Motor neuron (in vitro differentiated cells): ENCODE measurements at regions not wholly inside any gene's neighbourhood (a gene's known extent, or its start where the extent isn't known, plus 50 kb on each side); places are given as distances from the start of the nearest gene placed in this dataset.
A peak's percentile ranks its signal among the peaks of the same experiment; 100 is the strongest.
"Not testable (repeated sequence)": the region's sequence is repeated elsewhere in the genome, so short reads cannot be mapped to it uniquely, and the experiment has no call there.

Experiments
- ATAC-seq, 8 experiments: fragments of 200-7000 bp; cut with Tn5 transposase; replicated peaks in 6 of 8; 2 replicates each; pipeline ENCODE4 v1.8.0; 2021; ENCODE audit warnings: mild to moderate bottlenecking in 8 of 8, moderate library complexity in 8 of 8
- H3K27ac ChIP-seq, 2 donors: fragments of 250-450 bp; sonication (Bioruptor Pico); 2 replicates each; pipeline ENCODE4 v1.9.0; 2021; ENCODE audit warnings: antibody characterized with exemption in 2 of 2, mild to moderate bottlenecking in 2 of 2, moderate library complexity in 1 of 2
- H3K4me1 ChIP-seq, 2 donors: fragments of 250-450 bp; sonication (Bioruptor Pico); replicated peaks in 1 of 2; 2 replicates each; pipeline ENCODE4 v1.6.1; 2021; ENCODE audit warnings: antibody characterized with exemption in 2 of 2, mild to moderate bottlenecking in 2 of 2, moderate library complexity in 1 of 2
- H3K4me3 ChIP-seq, 5 donors: fragments of 250-450 bp; sonication (Bioruptor Pico); 2 replicates each; pipeline ENCODE4 v1.9.0; 2021; ENCODE audit warnings: antibody characterized with exemption in 5 of 5, mild to moderate bottlenecking in 5 of 5, moderate library complexity in 4 of 5
- WGBS, 10 experiments: fragments of 450-650 bp; shearing (Covaris generic); methylation state at CpG; one replicate each; pipeline ENCODE4 v1.0.0; 2022; 5-methylcytosine and 5-hydroxymethylcytosine counted together
- in situ Hi-C, 9 experiments: fragments of 400-800 bp; cut with MboI; loops; one replicate each; pipeline ENCODE4 v1.15.0; 2021; ENCODE audit warnings: low sequenced_read_pairs in 9 of 9, low pct_unique_long_range_greater_than_20kb in 2 of 9; ENCODE audit not compliant: unreplicated experiment in 9 of 9

GRCh38 chr7:138169441-138169851 lies 93.2 kb downstream of the AKR1D1 start:
- ATAC-seq: peak in 6 of 8 experiments; percentile 25 to 57 (median 50)
- in situ Hi-C loops: loop anchor here in 5 of 9 experiments (10.0 to 25.0 kb wide), 2 partner anchors 565 to 568 kb away; no protein-coding TSS in a partner anchor
- Histone ChIP-seq H3K4me1 (peaks cover 12 to 26% of the 10 kb centered on the region in 2 donors), H3K27ac (peak overlapping the region; percentile 29 to 35), H3K4me3 (no peak overlapping the region)
- WGBS, 10 experiments: 0 to 30% (median 18%) methylated on average over 2 to 3 of the region's 3 CpGs; no CpG with 5 or more reads in 2 of the 10 experiments

- ATAC-seq: peak in 1 of 8 experiments; percentile 30
- peak overlapping the region in 1 of 5 donors; percentile 5 for H3K4me3 ChIP-seq
- peak overlapping the region in 1 of 2 donors; percentile 32 for H3K27ac ChIP-seq
- WGBS, 10 experiments: 0 to 20% (median 0%) methylated on average over 1 to 2 of the region's 2 CpGs; no CpG with 5 or more reads in 1 of the 10 experiments
- peaks cover 12 to 26% of the 10 kb centered on the region in 2 donors for H3K4me1 ChIP-seq
- in situ Hi-C loops: loop anchor here in 4 of 9 experiments (25.0 kb wide), 1 partner anchor 567 kb away; no protein-coding TSS in a partner anchor
Observed at GRCh38 chr7:138170298-138170697, 94.0 kb downstream of the AKR1D1 start.

GRCh38 chr7:138170959-138171703 lies 94.9 kb downstream of the AKR1D1 start:
- in situ Hi-C loops: loop anchor here in 4 of 9 experiments (25.0 kb wide), 1 partner anchor 566 kb away; no protein-coding TSS in a partner anchor
- Histone ChIP-seq H3K4me3 (no peak overlapping the region), H3K27ac (peak overlapping the region in 1 of 2 donors; percentile 32), H3K4me1 (peaks cover 12 to 26% of the 10 kb centered on the region in 2 donors)
- ATAC-seq: no peak
- 28 to 100% (median 92%) methylated on average over 1 to 7 of the region's 7 CpGs; no CpG with 5 or more reads in 1 of the 10 experiments for WGBS, 10 experiments

GRCh38 chr7:138173548-138173947 lies 97.3 kb downstream of the AKR1D1 start:
- H3K4me3 ChIP-seq: no peak overlapping the region
- peaks cover 12 to 26% of the 10 kb centered on the region in 2 donors for H3K4me1 ChIP-seq
- no peak for ATAC-seq
- no peak overlapping the region for H3K27ac ChIP-seq
- in situ Hi-C loops: loop anchor here in 4 of 9 experiments (25.0 kb wide), 1 partner anchor 564 kb away; no protein-coding TSS in a partner anchor
- WGBS, 10 experiments: 0 to 100% (median 94%) methylated on average over 1 to 3 of the region's 3 CpGs; no CpG with 5 or more reads in 5 of the 10 experiments

- Histone ChIP-seq H3K4me3 (no peak overlapping the region), H3K27ac (no peak overlapping the region), H3K4me1 (peaks cover 0 to 2% of the 10 kb centered on the region in 2 donors)
- in situ Hi-C loops: loop anchor here in 1 of 9 experiments (25.0 kb wide), 1 partner anchor 286 kb away; the partner anchor contains the start of gene TRIM24
- no peak for ATAC-seq
- WGBS, 10 experiments: 30 to 100% (median 88%) methylated on average over 3 to 5 of the region's 5 CpGs
Observed at GRCh38 chr7:138176060-138176459, 99.8 kb downstream of the AKR1D1 start.

GRCh38 chr7:138184191-138184590 lies 107.9 kb downstream of the AKR1D1 start:
- H3K4me3 ChIP-seq: no peak overlapping the region
- 36 to 100% (median 64%) methylated on average over 2 to 4 of the region's 4 CpGs; no CpG with 5 or more reads in 3 of the 10 experiments for WGBS, 10 experiments
- peaks cover 10 to 15% of the 10 kb centered on the region in 2 donors for H3K4me1 ChIP-seq
- H3K27ac ChIP-seq: no peak overlapping the region
- in situ Hi-C loops: loop anchor here in 1 of 9 experiments (25.0 kb wide), 1 partner anchor 278 kb away; the partner anchor contains the start of gene TRIM24
- no peak for ATAC-seq

- WGBS, 10 experiments: 40 to 100% (median 90%) methylated on average over 1 to 8 of the region's 12 CpGs
- no peak overlapping the region for H3K4me3 ChIP-seq
- in situ Hi-C loops: loop anchor here in 1 of 9 experiments (25.0 kb wide), 1 partner anchor 277 kb away; the partner anchor contains the start of gene TRIM24
- H3K27ac ChIP-seq: peak overlapping the region; percentile 83 to 85
- ATAC-seq: no peak
- peaks cover 10 to 15% of the 10 kb centered on the region in 2 donors for H3K4me1 ChIP-seq
Observed at GRCh38 chr7:138185132-138185908, 109.1 kb downstream of the AKR1D1 start.

GRCh38 chr7:138186951-138187351 lies 110.7 kb downstream of the AKR1D1 start:
- 0 to 15% (median 6%) methylated on average over 1 to 6 of the region's 6 CpGs for WGBS, 10 experiments
- ATAC-seq: peak; percentile 94 to 99 (median 98)
- peak overlapping the region in 1 of 5 donors; percentile 13 for H3K4me3 ChIP-seq
- peak overlapping the region; percentile 83 to 85 for H3K27ac ChIP-seq
- H3K4me1 ChIP-seq: peaks cover 10 to 15% of the 10 kb centered on the region in 2 donors
- in situ Hi-C loops: loop anchor here in 1 of 9 experiments (25.0 kb wide), 1 partner anchor 275 kb away; the partner anchor contains the start of gene TRIM24

GRCh38 chr7:138188290-138188858 lies 112.1 kb downstream of the AKR1D1 start:
- Histone ChIP-seq H3K4me1 (peaks cover 10 to 15% of the 10 kb centered on the region in 2 donors), H3K4me3 (no peak overlapping the region), H3K27ac (no peak overlapping the region)
- in situ Hi-C loops: loop anchor here in 1 of 9 experiments (25.0 kb wide), 1 partner anchor 274 kb away; the partner anchor contains the start of gene TRIM24
- ATAC-seq: no peak
- 3 to 100% (median 59%) methylated on average over 1 to 6 of the region's 8 CpGs; no CpG with 5 or more reads in 1 of the 10 experiments for WGBS, 10 experiments

GRCh38 chr7:138194567-138194966 lies 118.3 kb downstream of the AKR1D1 start:
- Histone ChIP-seq H3K4me3 (no peak overlapping the region), H3K4me1 (no peaks in the 10 kb centered on the region), H3K27ac (no peak overlapping the region)
- no peak for ATAC-seq
- WGBS, 10 experiments: 29 to 100% (median 85%) methylated on average over 2 to 8 of the region's 8 CpGs; no CpG with 5 or more reads in 3 of the 10 experiments
- in situ Hi-C loops: loop anchor here in 1 of 9 experiments (25.0 kb wide), 1 partner anchor 268 kb away; the partner anchor contains the start of gene TRIM24

GRCh38 chr7:138195151-138195571 lies 118.9 kb downstream of the AKR1D1 start:
- Histone ChIP-seq H3K4me1 (no peaks in the 10 kb centered on the region), H3K4me3 (no peak overlapping the region), H3K27ac (no peak overlapping the region)
- 0 to 100% (median 64%) methylated on average over 1 to 2 of the region's 2 CpGs; no CpG with 5 or more reads in 4 of the 10 experiments for WGBS, 10 experiments
- in situ Hi-C loops: loop anchor here in 1 of 9 experiments (25.0 kb wide), 1 partner anchor 267 kb away; the partner anchor contains the start of gene TRIM24
- ATAC-seq: peak in 2 of 8 experiments; percentile 78 to 87

- H3K27ac ChIP-seq, H3K4me1 ChIP-seq, H3K4me3 ChIP-seq: not testable (repeated sequence)
- WGBS, 10 experiments: 0 to 100% (median 80%) methylated on average over 1 to 3 of the region's 3 CpGs; no CpG with 5 or more reads in 3 of the 10 experiments
- in situ Hi-C loops: loop anchor here in 1 of 9 experiments (25.0 kb wide), 1 partner anchor 266 kb away; the partner anchor contains the start of gene TRIM24
- ATAC-seq: peak in 1 of 8 experiments; percentile 43
Observed at GRCh38 chr7:138196503-138196946, 120.3 kb downstream of the AKR1D1 start.
